IMR-90 (cell line): ENCODE measurements at regions not wholly inside any gene's neighbourhood (a gene's known extent, or its start where the extent isn't known, plus 50 kb on each side); places are given as distances from the start of the nearest gene placed in this dataset.

Experiments used
- ATAC-seq: fragments of 200-7000 bp; cut with Tn5 transposase; 2 replicates; pipeline ENCODE4 v1.9.1; 2020; ENCODE audit warnings: low read depth, mild to moderate bottlenecking, moderate library complexity
- BruUV-seq: library from RNA; stranded (reverse); fragments of 400-500 nt; replicated peaks from 2 replicates; lab custom pipeline; 2021; lab: Mats Ljungman, UMichigan
- CTCF ChIA-PET: fragments of 300-600 bp; formaldehyde crosslinking; extraction: SDS; loops from one replicate; lab custom pipeline; 2021; ENCODE audit warnings: antibody characterized with exemption; lab: Yijun Ruan, JAX
- POLR2A ChIA-PET: fragments of 300-600 bp; sonication (Branson Sonifier 250); formaldehyde crosslinking; loops from one replicate; lab custom pipeline; 2022; ENCODE audit warnings: antibody characterized with exemption; ENCODE audit not compliant: unreplicated experiment; lab: Charles Lee
- DNase-seq: peaks from one replicate; pipeline ENCODE4 v3.0.0; 2013
- H2AFZ ChIP-seq: replicated peaks from 2 replicates; pipeline ENCODE3; 2013; ENCODE audit warnings: low read length, mild to moderate bottlenecking; ENCODE audit not compliant: poor library complexity
- H2AK5ac ChIP-seq: 2 replicates; pipeline ENCODE4 v1.6.1; 2013; ENCODE audit warnings: low read depth, low read length, inconsistent platforms
- H2AK9ac ChIP-seq: replicated peaks from 2 replicates; pipeline ENCODE3; 2013; ENCODE audit warnings: mild to moderate bottlenecking, low read depth, low read length, moderate library complexity; ENCODE audit not compliant: poor library complexity
- H2BK120ac ChIP-seq: 2 replicates; pipeline ENCODE4 v1.6.1; 2013; ENCODE audit warnings: low read depth, low read length, inconsistent platforms
- H2BK15ac ChIP-seq: 3 replicates; pipeline ENCODE4 v1.6.1; 2013; ENCODE audit warnings: low read depth, low read length, inconsistent platforms
- H2BK20ac ChIP-seq: 2 replicates; pipeline ENCODE4 v1.6.1; 2013; ENCODE audit warnings: low read depth, mild to moderate bottlenecking, inconsistent platforms, low read length, moderate library complexity
- H2BK5ac ChIP-seq: 2 replicates; pipeline ENCODE4 v1.6.1; 2013; ENCODE audit warnings: mild to moderate bottlenecking, low read depth, low read length, inconsistent platforms; ENCODE audit not compliant: poor library complexity, severe bottlenecking
- H3K14ac ChIP-seq: replicated peaks from 2 replicates; pipeline ENCODE4 v1.6.1; 2013; ENCODE audit warnings: low read depth, low read length, inconsistent platforms
- H3K18ac ChIP-seq: 2 replicates; pipeline ENCODE4 v1.6.1; 2013; ENCODE audit warnings: low read depth, low read length, control low read depth
- H3K23ac ChIP-seq: 2 replicates; pipeline ENCODE4 v1.6.1; 2013; ENCODE audit warnings: low read depth, low read length, inconsistent platforms
- H3K27ac ChIP-seq: 2 replicates; pipeline ENCODE4 v1.5.1; 2013; ENCODE audit warnings: mild to moderate bottlenecking, control low read depth, low read length; ENCODE audit not compliant: insufficient read depth
- H3K27me3 ChIP-seq: 2 replicates; pipeline ENCODE4 v1.6.1; 2013; ENCODE audit warnings: low read length; ENCODE audit not compliant: control insufficient read depth, insufficient read depth
- H3K36me3 ChIP-seq: 2 replicates; pipeline ENCODE4 v1.6.1; 2013; ENCODE audit warnings: low read length, mixed read lengths; ENCODE audit not compliant: control insufficient read depth, insufficient read depth
- H3K4ac ChIP-seq: 2 replicates; pipeline ENCODE4 v1.6.1; 2013; ENCODE audit warnings: low read depth, low read length, inconsistent platforms
- H3K4me1 ChIP-seq: 2 replicates; pipeline ENCODE4 v1.6.1; 2013; ENCODE audit warnings: low read length, mixed read lengths; ENCODE audit not compliant: control insufficient read depth, insufficient read depth
- H3K4me2 ChIP-seq: 2 replicates; pipeline ENCODE4 v1.6.1; 2013; ENCODE audit warnings: low read depth, mild to moderate bottlenecking, control low read depth, low read length, moderate library complexity
- H3K4me3 ChIP-seq: 2 replicates; pipeline ENCODE4 v1.5.1; 2013; ENCODE audit warnings: low read depth, mild to moderate bottlenecking, control low read depth, low read length, moderate library complexity; ENCODE audit not compliant: insufficient read depth
- H3K56ac ChIP-seq: 2 replicates; pipeline ENCODE4 v1.6.1; 2013; ENCODE audit warnings: low read length, inconsistent platforms; ENCODE audit not compliant: insufficient read depth; ENCODE audit errors: extremely low read depth
- H3K79me1 ChIP-seq, 2 experiments: 2 replicates each; pipeline ENCODE4 v1.6.1; 2013; ENCODE audit warnings: low read length in 2 of 2, inconsistent platforms in 1 of 2, low read depth in 1 of 2
- H3K9ac ChIP-seq: 2 replicates; pipeline ENCODE4 v1.6.1; 2013; ENCODE audit warnings: low read depth, low read length, control low read depth
- H3K9me1 ChIP-seq: 2 replicates; pipeline ENCODE4 v1.6.1; 2013; ENCODE audit warnings: low read length, inconsistent platforms; ENCODE audit not compliant: insufficient read depth
- H3K9me3 ChIP-seq: 2 replicates; pipeline ENCODE4 v1.6.1; 2013; ENCODE audit warnings: low read length; ENCODE audit not compliant: control insufficient read depth, insufficient read depth
- H4K20me1 ChIP-seq: 2 replicates; pipeline ENCODE4 v1.6.1; 2013; ENCODE audit warnings: low read length, inconsistent platforms; ENCODE audit not compliant: insufficient read depth
- H4K5ac ChIP-seq: 2 replicates; pipeline ENCODE4 v1.6.1; 2013; ENCODE audit warnings: mild to moderate bottlenecking, low read depth, low read length, control low read depth
- H4K8ac ChIP-seq, 2 experiments: 2 replicates each; pipeline ENCODE4 v1.6.1; 2013; ENCODE audit warnings: low read depth in 2 of 2, low read length in 2 of 2, control low read depth in 1 of 2, inconsistent platforms in 1 of 2
- H4K91ac ChIP-seq: 2 replicates; pipeline ENCODE4 v1.6.1; 2013; ENCODE audit warnings: low read depth, low read length, inconsistent platforms; ENCODE audit not compliant: insufficient read depth
- BHLHE40 ChIP-seq: fragments of 150-350 bp; IDR thresholded peaks from 2 replicates; pipeline ENCODE4 v1.6.1; 2016; ENCODE audit warnings: mild to moderate bottlenecking, low read depth, low read length
- CEBPB ChIP-seq: IDR thresholded peaks from 2 replicates; pipeline ENCODE4 v1.6.1; 2012; ENCODE audit warnings: low read depth, low read length, improper control_type of control experiment
- MAFK ChIP-seq: IDR thresholded peaks from 2 replicates; pipeline ENCODE4 v1.6.1; 2012; ENCODE audit warnings: low read depth, low read length, improper control_type of control experiment
- MXI1 ChIP-seq: IDR thresholded peaks from 2 replicates; pipeline ENCODE4 v1.6.1; 2012; ENCODE audit warnings: low read depth, mild to moderate bottlenecking, low read length, moderate library complexity, borderline replicate concordance
- POLR2A ChIP-seq: IDR thresholded peaks from 2 replicates; pipeline ENCODE4 v1.6.1; 2012; ENCODE audit warnings: mild to moderate bottlenecking, low read depth, low read length
- RAD21 ChIP-seq: IDR thresholded peaks from 2 replicates; pipeline ENCODE4 v1.6.1; 2012; ENCODE audit warnings: low read length, improper control_type of control experiment
- RCOR1 ChIP-seq: IDR thresholded peaks from 2 replicates; pipeline ENCODE4 v1.6.1; 2012; ENCODE audit warnings: mild to moderate bottlenecking, low read length, improper control_type of control experiment; ENCODE audit not compliant: insufficient replicate concordance
- RFX5 ChIP-seq: IDR thresholded peaks from 2 replicates; pipeline ENCODE4 v1.8.0; 2012; ENCODE audit warnings: low read depth, mild to moderate bottlenecking, low read length, moderate library complexity
- SMC3 ChIP-seq: fragments of 150-350 bp; IDR thresholded peaks from 2 replicates; pipeline ENCODE4 v1.6.1; 2016; ENCODE audit warnings: low read depth, mild to moderate bottlenecking, antibody characterized with exemption, low read length, moderate library complexity
- WGBS, 2 experiments: methylation state at CpG; one replicate each; pipeline versions ENCODE4 v1.1.5 to v1.1.7; 2013; ENCODE audit warnings: missing lambda C conversion rate in 2 of 2; ENCODE audit not compliant: insufficient read length in 1 of 2; ENCODE audit errors: extremely low coverage in 2 of 2; 5-methylcytosine and 5-hydroxymethylcytosine counted together
- dilution Hi-C: fragments of 300-500 bp; cut with HindIII; formaldehyde crosslinking; loops from one replicate; pipeline ENCODE4 v1.14.3; 2018; ENCODE audit warnings: low sequenced_read_pairs; ENCODE audit not compliant: unreplicated experiment
- in situ Hi-C: fragments of 300-500 bp; cut with MboI; formaldehyde crosslinking; loops from 3 replicates; pipeline ENCODE4 v1.14.3; 2019; ENCODE audit warnings: low sequenced_read_pairs, inconsistent platforms, mixed read lengths
- intact Hi-C: fragments of 100-400 bp; cut with micrococcal nuclease; formaldehyde crosslinking; loops from 2 replicates; pipeline ENCODE4 v1.10.0; 2022
- TF ChIP-seq, protein P1 (sequence below): fragments of 150-350 bp; IDR thresholded peaks from 2 replicates; pipeline ENCODE4 v1.6.1; 2016; ENCODE audit warnings: low read depth, mild to moderate bottlenecking, low read length, moderate library complexity, borderline replicate concordance

DNA sequence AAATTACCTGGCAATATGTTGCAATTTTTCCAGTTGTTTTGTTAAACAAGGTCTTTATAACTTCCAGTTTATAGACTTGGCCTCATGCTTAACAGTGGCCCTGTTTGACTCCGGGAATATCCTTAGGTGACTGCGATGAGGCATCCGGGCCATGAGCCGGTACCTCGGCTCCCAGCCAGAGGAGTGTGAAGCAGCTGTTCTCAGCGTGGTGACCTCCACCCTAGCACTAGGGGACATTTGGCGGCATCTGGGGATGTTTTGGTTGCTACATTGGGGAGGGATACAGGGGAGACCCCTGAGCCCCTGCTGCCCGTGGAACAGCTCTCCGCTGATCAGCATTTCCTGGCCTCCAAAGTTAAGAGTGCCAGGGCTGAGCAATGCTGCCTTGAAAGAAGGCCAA, 533.4 kb downstream of the IRX1 start:
- CTCF ChIA-PET = no interaction called here
- H3K4me1 ChIP-seq = no peaks in the 10 kb centered on the region

More for the DNA sequence above, 533.4 kb downstream of the IRX1 start:
- H2AFZ ChIP-seq = no peak overlapping the region
- H3K14ac ChIP-seq = no peak overlapping the region
- H3K27me3 ChIP-seq = no peaks in the 10 kb centered on the region
- H2AK9ac ChIP-seq = no peak overlapping the region
- no peak overlapping the region for H3K4ac ChIP-seq
- DNase-seq (no peak), ATAC-seq (no peak)
- dilution Hi-C loops = no loop called here
- H2BK15ac ChIP-seq = no peak overlapping the region
- H3K9me1 ChIP-seq = no peaks in the 10 kb centered on the region
- H3K9me3 ChIP-seq = peaks cover 25% of the 10 kb centered on the region
- TF ChIP-seq SMC3 (no peak), RCOR1 (no peak), POLR2A (no peak), RAD21 (no peak), MAFK (no peak), MXI1 (no peak), BHLHE40 (no peak), RFX5 (no peak), CEBPB (no peak)
- TF ChIP-seq, protein P1, sequence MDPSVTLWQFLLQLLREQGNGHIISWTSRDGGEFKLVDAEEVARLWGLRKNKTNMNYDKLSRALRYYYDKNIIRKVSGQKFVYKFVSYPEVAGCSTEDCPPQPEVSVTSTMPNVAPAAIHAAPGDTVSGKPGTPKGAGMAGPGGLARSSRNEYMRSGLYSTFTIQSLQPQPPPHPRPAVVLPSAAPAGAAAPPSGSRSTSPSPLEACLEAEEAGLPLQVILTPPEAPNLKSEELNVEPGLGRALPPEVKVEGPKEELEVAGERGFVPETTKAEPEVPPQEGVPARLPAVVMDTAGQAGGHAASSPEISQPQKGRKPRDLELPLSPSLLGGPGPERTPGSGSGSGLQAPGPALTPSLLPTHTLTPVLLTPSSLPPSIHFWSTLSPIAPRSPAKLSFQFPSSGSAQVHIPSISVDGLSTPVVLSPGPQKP = no peak
- no peak overlapping the region for H4K91ac ChIP-seq
- no peak overlapping the region for H2BK5ac ChIP-seq
- H4K20me1 ChIP-seq = no peaks in the 10 kb centered on the region
- H3K36me3 ChIP-seq = no peaks in the 10 kb centered on the region
- no peak overlapping the region for H3K4me3 ChIP-seq
- 44% methylated on average over 2 of the region's 9 CpGs; no CpG with 5 or more reads in 1 of the 2 experiments for WGBS, 2 experiments
- H2BK120ac ChIP-seq = no peak overlapping the region
- no peak overlapping the region for H4K5ac ChIP-seq
- no peak overlapping the region for H3K56ac ChIP-seq
- in situ Hi-C loops = no loop called here
- no peak overlapping the region for H3K23ac ChIP-seq
- POLR2A ChIA-PET = no interaction called here
- H3K79me1 ChIP-seq = no peaks in the 10 kb centered on the region
- H2BK20ac ChIP-seq = no peak overlapping the region
- no peak overlapping the region for H3K18ac ChIP-seq
- no TSS peak for BruUV-seq
- H3K27ac ChIP-seq = no peak overlapping the region
- no peak overlapping the region for H3K4me2 ChIP-seq
- intact Hi-C loops = no loop called here
- no peak overlapping the region for H2AK5ac ChIP-seq
- H4K8ac ChIP-seq = no peak overlapping the region
- H3K9ac ChIP-seq = no peak overlapping the region
